EL (cell line): ENCODE measurements at regions not wholly inside any gene's neighbourhood (a gene's known extent, or its start where the extent isn't known, plus 50 kb on each side); places are given as distances from the start of the nearest gene placed in this dataset.

ENCODE experiments used
- DNase-seq: peaks from one replicate; pipeline ENCODE4 v3.0.0-alpha.2; 2016

DNA sequence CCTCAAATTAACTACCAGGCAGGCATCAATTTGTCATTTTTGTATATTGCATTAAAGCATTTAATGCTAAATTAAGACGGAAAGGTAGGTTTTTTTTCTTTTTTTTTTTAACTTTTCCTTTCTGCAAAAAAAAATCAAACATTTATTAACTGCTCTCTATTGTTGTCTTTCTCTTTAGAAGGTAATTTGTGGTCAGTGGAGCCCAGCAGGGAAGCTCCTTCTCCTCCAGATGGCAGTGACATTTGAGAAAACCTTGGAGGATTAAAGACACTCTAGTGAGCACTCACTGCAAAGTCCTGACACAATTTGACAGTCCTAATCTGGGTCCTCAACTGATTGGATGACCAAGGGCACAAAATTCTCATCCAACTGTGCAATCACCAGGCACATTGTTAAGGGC is 102.4 kb downstream of the SLIT2 start:
- DNase-seq: no peak

DNA sequence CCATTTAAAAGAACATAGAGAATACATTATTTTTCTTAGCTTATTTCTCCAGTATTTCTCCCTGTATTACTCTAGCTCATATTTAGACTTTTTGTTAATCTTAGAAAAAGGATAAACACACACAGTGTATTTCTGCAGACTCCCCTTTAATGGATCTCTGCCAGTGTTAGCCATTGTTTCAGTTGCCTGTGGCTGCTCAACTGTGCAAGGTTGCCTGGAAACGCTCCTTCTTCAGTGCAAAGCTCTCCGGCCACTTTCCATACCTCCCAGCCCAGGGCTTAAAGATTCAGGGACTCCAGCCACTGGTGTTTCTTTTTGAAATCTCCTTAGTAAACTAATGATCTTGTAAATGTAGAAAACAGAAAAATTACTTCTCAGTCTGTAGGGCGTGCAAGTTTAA is 104.9 kb downstream of the SLIT2 start:
- no peak for DNase-seq

DNA sequence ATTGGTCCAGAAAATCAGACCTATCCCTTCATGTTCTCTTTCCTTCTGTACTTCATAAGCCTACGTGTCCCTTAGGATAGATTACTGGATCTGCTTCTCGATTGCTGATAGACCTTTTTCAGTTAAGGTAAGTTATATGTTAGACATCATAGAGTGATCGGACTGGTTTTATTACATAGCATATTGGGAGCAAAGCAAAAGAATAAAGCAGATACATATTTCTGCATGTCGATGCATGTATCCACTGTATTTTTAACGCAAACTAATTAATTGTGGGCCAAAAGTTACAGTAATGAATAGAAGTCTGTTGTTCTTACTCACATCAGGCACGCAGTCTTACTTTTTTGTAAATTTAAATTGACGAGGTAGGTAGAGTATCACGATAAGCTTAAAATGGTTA is 106.4 kb downstream of the SLIT2 start:
- DNase-seq: no peak

DNA sequence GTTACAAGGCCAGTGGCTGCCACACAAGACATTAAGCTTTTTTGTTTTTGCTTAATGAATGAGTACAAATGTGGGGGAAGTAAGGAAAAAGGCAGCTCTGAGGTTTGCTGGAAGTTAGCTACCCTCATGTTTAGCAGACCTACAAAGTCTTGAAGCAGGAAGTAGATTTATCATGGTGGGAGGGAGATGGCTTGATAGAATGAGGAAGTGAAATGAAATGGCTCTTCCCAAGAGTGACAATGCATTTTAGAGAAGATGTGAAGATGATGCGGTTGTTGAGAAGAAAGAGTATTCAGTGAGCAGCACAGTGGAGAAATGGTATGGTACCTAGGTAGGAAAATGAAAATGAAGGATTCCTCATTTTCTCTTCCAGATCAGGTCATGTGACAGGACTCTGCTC is 108.0 kb downstream of the SLIT2 start:
- no peak for DNase-seq

DNA sequence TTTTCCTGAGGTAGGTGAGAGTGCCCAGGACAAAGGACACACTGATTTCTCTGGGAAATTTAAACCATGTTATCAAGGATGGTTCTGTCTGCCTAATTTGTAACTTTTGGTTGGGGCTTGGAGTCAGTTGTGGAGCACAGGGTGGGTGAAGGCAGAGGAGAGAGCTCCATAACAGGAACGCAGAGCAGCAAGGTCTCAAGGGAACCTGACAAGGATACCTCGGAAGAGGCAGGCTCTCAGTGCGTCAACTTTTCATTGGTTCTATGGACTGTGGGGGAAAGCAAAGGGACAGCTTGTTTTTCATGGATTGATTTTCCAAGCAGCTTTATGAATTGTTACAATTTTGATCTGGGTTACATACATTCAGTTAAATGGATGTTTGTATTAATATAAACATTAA is 110.4 kb downstream of the SLIT2 start:
- DNase-seq: no peak

DNA sequence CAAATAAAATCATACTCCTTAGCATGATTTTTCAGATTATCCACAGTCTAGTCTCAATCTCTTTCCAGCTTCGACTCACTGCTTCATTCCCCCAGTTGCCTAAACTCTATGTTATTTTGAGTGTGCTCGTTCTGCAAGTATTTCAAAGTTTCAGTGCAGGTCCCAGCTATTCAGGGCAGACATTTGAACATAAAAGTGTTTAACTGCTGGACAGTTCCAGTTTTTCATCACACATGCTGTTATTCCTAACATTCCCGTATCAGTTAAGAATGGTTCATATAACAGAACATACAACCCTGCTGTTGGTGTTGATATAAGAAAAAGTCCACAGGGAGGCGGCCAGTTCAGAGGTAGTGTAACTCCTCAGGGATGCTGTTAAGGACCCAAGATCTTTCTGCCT is 113.3 kb downstream of the SLIT2 start:
- no peak for DNase-seq

DNA sequence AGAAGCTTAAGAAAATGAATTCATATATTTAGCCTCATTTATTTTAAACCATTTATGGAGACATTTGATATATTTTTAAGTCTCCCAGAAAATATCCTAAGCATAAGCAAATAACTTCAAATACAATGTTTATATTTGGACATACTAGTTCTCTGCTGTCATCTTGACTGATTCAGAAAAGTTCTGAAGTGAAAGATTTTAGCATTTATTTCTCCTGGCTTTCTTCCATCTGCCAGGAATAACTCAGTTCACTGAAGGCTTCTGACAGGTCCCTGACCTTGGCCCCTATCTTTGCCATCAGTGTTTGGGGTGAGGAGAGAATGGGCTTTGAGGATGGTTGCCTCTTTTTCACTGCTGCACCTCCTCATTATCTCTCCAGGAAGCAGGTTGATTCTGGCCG is 115.7 kb downstream of the SLIT2 start:
- DNase-seq: no peak

DNA sequence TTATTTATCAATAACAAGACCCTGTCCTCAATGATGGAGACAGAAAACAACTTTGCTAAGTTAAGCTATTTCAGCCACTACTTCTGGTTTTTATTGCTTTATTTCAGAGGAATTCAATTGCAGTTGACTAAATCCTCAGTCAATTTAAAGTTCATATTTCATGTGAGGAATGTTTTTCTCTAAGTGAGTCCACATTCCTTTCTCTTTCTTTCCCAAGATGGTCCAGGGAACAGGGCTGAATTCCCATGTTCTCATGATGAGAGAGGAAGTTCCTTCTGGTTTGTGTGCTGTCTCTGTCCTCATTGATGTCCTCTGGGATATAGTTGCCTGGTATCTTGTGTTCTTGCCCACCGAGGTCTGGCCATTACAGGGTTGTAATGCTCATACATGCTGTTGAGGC is 117.2 kb downstream of the SLIT2 start:
- DNase-seq: peak; percentile 52

DNA sequence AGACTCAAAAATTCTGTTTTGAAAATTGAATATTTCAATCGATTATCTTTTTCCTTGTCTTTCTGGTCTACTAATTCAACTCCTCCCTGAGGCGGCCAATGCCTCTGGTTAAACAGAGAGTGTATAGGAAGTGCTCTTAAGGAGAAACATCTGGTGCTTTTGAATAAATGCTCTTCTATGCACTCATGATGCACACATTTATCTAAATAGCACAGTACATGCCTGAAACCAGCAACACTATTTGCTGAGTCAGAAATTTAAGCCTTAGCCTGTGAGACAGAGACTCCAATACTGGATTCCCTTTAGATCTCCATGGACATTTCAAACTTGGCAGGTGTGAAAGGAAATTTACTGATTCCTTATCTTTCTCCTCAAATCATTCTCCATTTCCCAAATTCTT is 118.6 kb downstream of the SLIT2 start:
- DNase-seq: peak; percentile 31

DNA sequence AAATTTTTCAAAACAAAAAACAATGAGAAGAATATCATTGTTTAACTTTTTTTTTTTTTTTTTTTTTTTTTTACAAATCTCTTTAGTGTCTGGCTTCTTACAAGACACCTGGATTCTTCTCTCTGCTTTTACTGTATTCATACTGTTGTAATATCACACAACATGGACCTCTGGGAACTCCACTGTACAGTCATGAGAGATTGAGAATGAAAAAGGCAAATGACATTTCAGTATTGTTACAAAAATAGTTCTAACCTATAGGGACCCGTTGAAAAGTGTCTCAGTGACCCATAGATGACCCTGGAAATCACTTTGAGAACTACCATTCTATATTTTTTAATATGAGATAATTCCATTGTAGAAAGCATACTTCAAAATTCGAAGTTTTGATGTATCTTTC is 124.4 kb downstream of the SLIT2 start:
- no peak for DNase-seq

DNA sequence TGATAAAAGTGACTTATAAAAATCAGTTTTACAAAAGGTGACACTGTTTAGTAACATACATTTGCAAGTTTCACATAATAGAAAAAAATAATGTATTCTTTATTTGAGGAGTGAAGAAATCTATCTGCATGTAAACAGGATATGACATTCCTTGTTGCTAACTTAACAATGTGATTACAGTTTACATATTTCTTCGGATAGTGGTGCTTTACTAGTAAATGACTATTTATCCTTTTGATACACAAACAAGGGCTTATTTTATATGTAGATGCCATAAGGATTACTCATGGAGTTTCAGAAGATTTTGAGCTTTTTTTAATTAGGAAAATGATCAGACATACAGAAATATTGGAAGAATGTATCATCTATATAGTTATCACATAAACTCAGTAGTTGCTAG is 126.5 kb downstream of the SLIT2 start:
- peak; percentile 16 for DNase-seq

DNA sequence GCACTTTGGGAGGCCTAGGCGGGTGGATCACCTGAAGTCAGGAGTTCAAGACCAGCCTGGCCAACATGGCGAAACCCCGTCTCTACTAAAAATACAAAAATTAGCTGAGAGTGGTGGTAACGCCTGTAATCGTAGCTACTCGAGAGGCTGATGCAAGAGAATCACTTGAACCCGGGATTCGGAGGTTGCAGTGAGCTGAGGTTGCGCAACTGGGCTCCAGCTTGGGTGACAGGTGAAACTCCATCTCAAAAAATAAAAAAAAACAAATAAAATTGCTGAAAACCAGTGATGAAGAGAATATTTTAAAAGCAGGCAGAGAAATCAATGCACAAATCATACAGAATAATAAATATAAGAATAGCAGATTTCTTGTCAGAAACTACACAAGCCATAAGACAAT is 129.3 kb downstream of the SLIT2 start:
- DNase-seq: no peak

DNA sequence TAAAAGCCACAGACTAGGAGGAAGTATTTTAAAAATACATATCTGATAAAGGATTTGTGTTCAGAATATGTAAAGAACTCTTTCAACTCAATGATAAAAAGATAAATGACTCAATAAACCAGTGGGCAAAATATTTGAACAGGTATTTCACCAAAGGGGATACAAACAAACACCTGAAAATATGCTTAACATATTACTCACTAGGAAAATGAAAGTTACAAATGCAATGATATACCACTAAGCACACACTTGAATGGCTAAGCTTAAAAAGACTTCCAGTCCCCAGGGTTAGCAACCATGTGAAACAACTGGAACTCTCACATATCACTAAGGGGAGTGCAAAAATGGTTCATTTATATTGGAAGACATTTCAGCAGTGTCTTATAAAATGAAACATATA is 131.6 kb downstream of the SLIT2 start:
- DNase-seq: no peak

DNA sequence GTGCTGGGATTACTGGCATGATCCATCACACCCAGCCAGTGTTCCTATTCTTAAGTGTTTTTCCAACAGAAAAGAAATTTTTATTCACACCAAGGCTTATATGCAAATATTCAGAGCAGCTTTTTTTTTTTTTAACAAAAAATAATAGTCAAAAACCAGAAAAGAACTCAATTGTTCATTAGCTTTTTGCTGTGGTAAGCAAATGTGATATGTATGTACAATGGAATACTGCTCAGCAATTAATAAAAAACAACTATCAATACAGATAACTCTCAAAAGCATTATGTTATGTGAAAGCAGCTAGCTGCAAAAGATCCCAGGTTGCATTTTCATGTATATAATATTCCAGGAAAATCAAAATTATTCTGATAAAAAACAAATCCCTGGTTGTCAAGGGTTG is 132.3 kb downstream of the SLIT2 start:
- no peak for DNase-seq

DNA sequence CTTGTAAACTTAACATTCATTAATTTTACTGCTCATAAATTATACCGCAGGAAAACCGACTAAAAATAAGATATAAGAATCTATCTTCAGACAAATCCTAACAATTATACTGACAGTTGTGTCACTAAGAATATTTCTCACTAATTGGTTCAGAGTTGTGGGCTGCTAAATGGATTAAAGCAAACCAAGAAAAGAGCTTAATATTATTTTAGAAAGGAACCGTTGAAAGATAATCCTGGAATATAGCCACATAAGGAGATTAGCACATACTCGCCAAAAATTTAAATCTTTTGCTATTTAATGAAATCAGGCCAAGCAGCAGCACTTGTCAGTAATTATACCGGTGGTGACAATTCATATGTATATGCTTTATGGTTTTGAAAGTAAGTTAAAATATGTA is 132.8 kb downstream of the SLIT2 start:
- DNase-seq: no peak

DNA sequence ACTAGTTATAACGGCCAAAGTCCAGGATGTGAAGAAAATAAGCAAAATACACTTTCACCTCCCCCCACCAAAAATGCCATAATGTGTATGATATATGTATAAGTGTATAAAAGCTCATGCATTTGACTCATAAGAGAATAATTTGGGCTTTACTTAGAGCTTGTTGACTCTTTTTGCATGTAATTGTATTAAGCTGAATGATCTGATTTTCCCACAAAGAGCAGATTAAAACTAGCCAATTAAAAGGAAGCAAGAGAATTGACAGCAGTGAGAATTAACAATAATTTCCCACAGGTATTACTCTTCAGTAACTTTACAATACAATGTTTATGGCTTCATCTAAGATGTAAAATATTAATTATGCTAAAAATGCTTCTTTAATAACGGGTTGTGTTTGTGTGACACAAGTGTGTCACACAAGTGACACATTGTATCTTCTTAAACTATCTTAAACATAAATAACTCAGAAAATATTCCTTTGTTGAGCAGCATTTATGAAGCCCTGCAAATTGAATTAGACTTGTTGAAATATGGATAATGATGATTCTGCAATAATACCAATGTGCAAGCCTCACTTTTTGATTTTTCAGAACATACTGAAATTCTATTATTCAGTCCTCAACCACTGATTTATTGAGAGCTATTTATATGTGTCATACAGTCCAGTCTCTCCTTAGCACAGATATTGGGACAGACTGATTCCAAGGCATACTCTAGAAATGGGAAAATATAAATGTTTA is 134.5 kb downstream of the SLIT2 start:
- no peak for DNase-seq

DNA sequence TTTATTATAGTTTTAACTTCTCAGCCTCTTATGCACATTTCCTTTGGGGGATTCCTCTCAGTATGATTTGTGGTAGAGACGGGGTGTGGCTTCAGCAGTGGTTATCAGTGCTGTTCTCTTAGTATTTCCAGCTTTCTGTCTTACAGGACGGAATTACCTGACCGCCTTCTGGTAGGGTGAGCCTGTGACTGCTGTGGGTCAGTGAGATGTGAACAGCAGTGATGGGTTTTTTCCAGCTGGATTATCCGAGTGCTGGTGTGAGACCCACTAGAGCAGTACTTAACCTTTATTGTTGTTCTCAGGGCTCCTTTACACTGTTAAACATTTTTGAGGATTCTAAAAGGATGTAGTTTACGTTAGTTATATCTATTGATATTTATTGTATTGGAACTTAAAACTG is 135.2 kb downstream of the SLIT2 start:
- no peak for DNase-seq

DNA sequence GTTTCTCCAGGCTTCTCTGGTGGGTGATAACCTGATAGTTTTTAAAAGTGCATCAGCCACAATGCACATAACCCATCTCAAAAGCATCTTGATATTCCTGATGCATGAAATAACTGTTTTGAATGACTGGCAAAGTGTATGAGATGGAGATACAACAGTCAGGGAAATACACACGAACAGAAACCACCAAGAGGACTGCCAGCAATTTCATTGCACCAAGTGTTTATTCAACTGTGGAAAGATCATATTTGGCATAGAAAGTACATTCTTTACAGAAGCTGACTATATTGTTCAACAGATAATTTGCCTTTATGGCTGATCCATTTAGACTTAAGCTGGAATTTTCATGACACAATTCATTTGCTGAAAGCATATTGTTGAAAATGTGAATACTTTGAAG is 139.5 kb downstream of the SLIT2 start:
- DNase-seq: peak; percentile 47

DNA sequence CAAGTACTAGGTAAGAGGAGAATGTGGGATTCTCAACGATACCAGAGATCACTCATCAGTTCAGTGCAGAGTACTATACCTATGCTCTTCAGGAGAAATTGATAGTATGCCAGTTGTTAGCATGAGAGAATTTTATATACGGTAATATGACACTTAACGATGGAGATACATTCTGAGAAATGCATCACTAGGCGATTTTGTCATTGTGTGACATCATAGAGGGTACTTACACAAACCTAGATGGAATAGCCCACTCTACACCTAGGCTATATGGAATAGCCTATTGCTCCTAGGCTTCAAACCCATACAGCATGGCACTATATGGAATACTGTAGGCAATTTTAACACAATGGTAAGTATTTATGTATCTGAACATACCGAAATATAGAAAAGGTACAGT is 140.2 kb downstream of the SLIT2 start:
- no peak for DNase-seq

DNA sequence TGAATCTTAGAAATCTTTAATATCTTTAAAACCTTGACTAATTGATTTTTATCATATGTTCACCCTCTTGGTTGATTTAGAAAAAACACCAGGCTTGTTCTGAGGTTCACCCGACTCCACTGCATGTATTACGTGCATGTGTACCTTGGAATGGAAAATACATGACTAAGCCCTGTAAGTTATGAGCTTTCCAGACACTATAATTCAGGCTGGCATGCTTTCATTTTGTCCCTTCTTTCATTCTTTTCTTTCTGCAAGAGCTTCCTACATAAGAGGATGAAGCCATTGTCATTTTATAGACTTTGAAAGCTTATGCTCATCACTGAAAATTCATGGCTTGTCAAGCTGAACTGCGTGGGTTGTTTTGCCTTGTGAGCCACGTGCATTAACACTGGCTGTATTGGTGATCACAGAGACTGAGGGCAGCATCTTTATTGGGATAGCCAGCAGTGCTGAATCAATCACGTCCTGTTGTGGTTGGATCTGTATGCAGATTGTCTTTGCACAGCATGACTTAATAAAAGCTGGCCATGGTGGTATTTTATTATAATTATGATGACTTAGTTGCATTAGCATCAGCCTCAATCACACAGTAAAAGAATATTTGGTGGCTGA is 141.9 kb downstream of the SLIT2 start:
- DNase-seq: no peak

DNA sequence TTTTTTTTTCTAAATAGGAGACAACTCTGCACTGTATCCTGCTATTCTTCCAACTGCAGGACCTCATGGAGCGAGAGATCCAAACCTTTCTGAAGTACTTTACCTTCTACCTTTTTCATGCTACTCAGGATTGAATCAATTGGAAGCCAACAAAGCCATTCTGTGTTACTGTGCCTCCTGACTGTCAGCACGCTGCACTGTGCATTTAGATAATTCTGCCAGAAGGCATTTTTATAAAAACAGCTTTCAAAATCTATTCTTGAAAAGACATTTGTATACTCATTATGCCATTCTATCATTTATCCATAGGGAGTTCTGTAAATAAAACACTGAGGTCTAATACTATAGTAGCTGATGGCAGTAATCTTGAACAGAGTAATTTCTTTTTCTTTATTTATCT is 142.8 kb downstream of the SLIT2 start:
- no peak for DNase-seq

DNA sequence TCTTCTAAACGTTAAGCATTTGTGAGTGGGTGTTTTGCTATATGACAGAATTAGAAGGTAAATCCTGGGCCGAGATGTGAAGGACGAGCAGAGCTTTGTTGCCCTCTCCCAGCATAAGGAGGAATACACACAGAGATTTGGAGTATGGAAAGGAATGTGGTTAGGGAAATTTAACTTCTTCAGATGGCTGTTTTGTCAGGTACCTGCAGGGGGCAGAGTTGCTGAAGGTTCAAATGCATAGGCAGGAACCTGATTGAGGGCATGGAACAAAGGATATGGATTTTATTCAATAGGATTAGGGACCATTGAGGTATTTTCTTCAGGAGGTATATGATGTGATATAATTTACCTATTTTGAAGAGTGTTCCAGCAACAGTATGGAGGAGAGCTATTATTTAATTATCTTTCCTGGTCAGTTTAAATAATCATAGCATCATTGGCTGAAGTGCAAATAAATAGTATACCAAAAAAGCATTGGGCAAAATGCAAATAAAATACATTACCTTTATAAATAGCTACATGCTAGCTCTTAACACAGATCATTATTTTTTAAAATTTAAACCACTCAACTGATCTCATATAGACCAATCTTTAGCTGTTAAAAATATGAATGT is 143.6 kb downstream of the SLIT2 start:
- DNase-seq: peak; percentile 47

DNA sequence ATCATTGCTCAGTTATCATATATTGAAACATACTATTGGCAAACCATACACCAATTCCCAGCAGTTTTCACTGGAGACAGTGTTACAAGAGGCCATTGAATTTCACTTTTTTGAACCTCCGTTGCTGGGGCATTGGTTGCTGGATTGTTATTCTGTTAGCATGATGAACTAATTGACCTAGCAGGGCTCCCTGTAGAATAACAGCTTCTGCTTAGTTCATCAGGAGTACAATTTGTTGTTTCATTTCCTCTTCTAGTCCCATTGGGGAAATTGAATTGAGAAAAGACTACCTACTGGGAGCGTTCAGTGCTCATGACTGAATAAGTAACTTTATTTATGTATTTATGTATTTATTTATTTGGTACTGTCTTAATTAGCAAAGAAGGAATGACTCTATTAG is 151.6 kb downstream of the SLIT2 start:
- DNase-seq: no peak

DNA sequence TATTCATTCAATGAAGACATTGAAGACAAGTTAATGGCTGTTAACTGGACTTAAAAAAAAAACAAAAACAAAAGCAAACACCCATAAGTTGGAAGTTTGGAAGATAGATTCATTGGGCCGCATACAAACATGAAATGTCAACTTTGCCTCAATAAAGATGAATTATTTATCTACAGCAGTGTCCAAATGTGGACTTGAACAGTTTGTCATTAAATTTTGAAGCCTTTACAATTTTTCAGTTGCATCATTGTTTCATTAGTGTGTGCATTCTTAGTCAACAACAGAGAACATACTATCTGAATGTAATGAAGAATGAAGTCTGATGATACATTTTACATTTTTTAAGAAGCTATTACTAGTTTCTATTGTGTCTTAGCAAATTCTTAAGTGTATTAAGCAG is 152.1 kb downstream of the SLIT2 start:
- no peak for DNase-seq

DNA sequence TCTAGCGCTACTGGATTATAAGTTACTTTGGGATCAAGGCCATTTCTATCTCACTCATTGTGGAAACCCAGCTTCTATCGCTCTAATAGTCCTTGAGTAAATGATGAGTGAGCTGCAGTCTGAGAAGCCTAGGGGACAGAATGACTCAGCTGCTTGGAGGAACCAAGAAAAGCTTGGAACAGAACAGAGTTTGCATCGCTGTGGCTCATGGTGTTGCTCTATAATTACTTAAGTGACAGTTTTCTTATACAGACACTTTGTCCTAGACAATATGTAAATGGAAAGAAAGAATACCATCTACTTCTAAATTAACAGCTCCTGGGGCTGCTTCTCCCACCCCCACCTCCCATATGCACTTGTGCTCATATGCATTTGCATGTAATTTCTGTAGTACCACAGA is 156.9 kb downstream of the SLIT2 start:
- no peak for DNase-seq
